Mucosa of stomach (tissue), 1 donor: ENCODE measurements at regions not wholly inside any gene's neighbourhood (a gene's known extent, or its start where the extent isn't known, plus 50 kb on each side); places are given as distances from the start of the nearest gene placed in this dataset.
"Not testable (repeated sequence)": the region's sequence is repeated elsewhere in the genome, so short reads cannot be mapped to it uniquely, and the experiment has no call there.

Experiments used
- H3K27me3 ChIP-seq: one replicate; pipeline ENCODE4 v1.7.0; 2013; ENCODE audit warnings: mild to moderate bottlenecking, low read length; ENCODE audit not compliant: control insufficient read depth, insufficient read depth
- H3K36me3 ChIP-seq: one replicate; pipeline ENCODE4 v1.7.0; 2013; ENCODE audit warnings: low read length; ENCODE audit not compliant: control insufficient read depth, insufficient read depth
- H3K4me1 ChIP-seq: one replicate; pipeline ENCODE4 v1.7.0; 2013; ENCODE audit warnings: mild to moderate bottlenecking, low read length; ENCODE audit not compliant: control insufficient read depth, insufficient read depth
- H3K4me3 ChIP-seq: one replicate; pipeline ENCODE4 v1.7.0; 2013; ENCODE audit warnings: low read length
- H3K9ac ChIP-seq: one replicate; pipeline ENCODE4 v1.7.0; 2013; ENCODE audit warnings: mild to moderate bottlenecking, low read length, moderate library complexity
- H3K9me3 ChIP-seq: one replicate; pipeline ENCODE4 v1.7.0; 2013; ENCODE audit warnings: mild to moderate bottlenecking, low read length, moderate library complexity; ENCODE audit not compliant: control insufficient read depth
- donor health status: Pancreatic carcinoma.

DNA sequence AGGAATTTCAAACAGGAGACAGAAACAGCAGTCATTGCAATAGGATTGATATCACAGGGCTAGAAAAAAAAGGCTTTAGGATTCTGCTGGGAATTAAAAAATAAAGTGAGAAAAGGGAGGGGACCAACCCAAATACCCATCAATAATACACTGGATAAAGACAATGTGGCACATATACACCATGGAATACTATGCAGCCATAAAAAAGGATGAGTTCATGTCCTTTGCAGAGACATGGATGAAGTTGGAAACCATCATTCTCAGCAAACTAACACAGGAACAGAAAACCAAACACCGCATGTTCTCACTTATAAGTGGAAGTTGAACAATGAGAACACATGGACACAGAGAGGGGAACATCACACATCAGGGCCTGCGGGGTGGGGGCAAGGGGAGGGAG is 86.9 kb upstream of the ODAD2 start:
- H3K4me3 ChIP-seq, H3K27me3 ChIP-seq, H3K9me3 ChIP-seq, H3K4me1 ChIP-seq, H3K36me3 ChIP-seq, H3K9ac ChIP-seq: not testable (repeated sequence)

DNA sequence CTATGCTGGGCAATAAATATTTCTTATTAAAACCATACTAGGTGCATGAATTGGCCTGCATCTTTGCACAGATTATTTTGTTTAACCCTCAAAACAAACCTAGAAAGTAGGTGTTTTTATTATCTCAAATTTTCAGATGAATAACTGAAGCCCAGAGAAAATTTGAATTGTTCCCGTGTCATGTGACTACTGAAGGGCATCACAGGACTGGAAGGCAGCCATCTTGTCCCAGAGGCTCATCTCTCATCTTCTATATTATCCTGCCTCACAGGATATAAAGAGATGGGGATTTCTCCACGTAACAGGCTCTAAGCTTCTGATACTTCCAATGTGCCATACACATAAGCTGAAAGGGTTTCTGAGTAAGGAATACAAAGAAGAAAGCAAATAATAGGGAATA is 84.0 kb upstream of the ODAD2 start:
- Histone ChIP-seq H3K4me1 (no peaks in the 10 kb centered on the region), H3K27me3 (no peaks in the 10 kb centered on the region), H3K9me3 (no peaks in the 10 kb centered on the region), H3K4me3 (no peak overlapping the region), H3K9ac (no peak overlapping the region), H3K36me3 (no peaks in the 10 kb centered on the region)

DNA sequence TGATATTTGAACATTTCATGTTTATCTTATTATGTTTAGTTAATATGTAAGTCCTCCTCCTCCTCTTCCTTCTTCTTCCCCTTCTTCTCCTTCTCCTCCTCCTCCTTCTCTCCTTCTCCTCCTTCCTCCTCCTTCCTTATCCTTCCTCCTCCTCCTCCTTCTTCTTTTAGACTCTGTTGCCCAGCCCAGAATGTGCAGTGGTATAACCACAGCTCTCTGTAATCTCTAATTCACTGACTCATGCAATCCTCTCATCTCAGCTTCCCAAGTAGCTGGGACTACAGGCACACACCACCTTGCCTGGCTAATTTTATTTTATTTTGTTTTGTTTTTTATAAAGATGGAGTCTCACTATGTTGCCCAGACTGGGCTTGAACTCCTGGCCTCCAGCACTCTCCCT is 83.4 kb upstream of the ODAD2 start:
- Histone ChIP-seq H3K9me3 (no peaks in the 10 kb centered on the region), H3K27me3 (no peaks in the 10 kb centered on the region), H3K4me1 (no peaks in the 10 kb centered on the region), H3K36me3 (no peaks in the 10 kb centered on the region), H3K9ac (no peak overlapping the region), H3K4me3 (no peak overlapping the region)

DNA sequence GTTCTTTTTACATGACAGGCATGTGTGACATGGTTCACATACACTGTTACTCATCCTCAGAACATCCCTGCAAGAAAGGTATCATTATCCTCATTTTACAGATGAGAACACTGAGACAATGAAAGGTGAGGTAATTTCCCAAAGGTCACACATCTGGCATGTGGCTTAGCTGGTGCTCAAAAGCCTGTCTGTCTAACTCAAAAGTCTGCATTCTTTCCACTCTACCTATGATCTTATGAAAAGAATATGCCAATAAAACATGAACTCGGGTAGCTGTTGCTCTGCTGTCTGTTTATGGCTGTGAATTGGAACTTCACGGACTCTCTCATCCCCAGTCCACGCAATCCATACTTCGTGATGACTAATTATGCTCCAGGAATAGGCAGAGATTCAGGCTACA is 79.0 kb upstream of the ODAD2 start:
- Histone ChIP-seq H3K27me3 (no peaks in the 10 kb centered on the region), H3K4me1 (no peaks in the 10 kb centered on the region), H3K36me3 (no peaks in the 10 kb centered on the region), H3K9ac (no peak overlapping the region), H3K4me3 (no peak overlapping the region), H3K9me3 (no peaks in the 10 kb centered on the region)

DNA sequence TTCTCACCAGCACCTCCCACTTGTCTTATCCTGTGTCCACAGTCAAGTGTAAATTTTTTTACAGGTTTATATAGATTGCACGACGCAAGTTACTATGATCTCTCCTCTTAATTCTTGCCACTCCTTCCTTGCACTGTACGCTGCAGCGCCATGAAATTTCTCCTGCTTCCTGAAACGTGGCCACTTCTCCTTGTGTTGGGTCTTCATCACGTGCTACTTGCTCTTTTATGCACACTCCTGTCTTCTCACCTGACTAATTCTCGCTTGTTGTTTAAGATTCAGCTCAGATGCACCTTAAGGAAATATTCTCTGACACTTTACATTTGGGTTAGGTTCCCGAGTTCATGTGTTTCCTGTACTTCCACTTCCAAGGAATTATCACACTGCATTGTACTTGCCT is 76.5 kb upstream of the ODAD2 start:
- no peak overlapping the region for H3K9ac ChIP-seq
- H3K27me3 ChIP-seq, result no peaks in the 10 kb centered on the region
- no peaks in the 10 kb centered on the region for H3K9me3 ChIP-seq
- no peaks in the 10 kb centered on the region for H3K4me1 ChIP-seq
- no peaks in the 10 kb centered on the region for H3K36me3 ChIP-seq
- H3K4me3 ChIP-seq, result no peak overlapping the region

DNA sequence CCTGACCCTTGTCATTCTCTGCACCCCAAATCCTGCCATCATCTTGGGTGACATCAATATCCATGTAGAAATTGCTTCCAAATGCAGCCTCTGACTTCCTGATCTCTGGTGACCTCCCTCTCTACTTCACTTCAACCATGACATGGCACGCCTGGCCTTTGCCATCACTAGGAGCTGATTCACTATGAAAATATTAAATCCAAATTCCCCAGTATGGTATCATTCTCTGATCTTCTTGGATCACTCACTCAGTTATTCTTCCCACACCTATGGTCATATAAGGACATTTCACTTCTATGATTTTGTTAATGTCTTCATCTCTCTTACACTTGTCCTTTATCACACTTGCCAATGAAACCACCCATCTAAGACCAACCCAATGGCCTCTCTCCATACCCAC is 73.7 kb upstream of the ODAD2 start:
- no peak overlapping the region for H3K4me3 ChIP-seq
- no peaks in the 10 kb centered on the region for H3K9me3 ChIP-seq
- no peaks in the 10 kb centered on the region for H3K27me3 ChIP-seq
- no peaks in the 10 kb centered on the region for H3K4me1 ChIP-seq
- no peak overlapping the region for H3K9ac ChIP-seq
- H3K36me3 ChIP-seq, result no peaks in the 10 kb centered on the region

DNA sequence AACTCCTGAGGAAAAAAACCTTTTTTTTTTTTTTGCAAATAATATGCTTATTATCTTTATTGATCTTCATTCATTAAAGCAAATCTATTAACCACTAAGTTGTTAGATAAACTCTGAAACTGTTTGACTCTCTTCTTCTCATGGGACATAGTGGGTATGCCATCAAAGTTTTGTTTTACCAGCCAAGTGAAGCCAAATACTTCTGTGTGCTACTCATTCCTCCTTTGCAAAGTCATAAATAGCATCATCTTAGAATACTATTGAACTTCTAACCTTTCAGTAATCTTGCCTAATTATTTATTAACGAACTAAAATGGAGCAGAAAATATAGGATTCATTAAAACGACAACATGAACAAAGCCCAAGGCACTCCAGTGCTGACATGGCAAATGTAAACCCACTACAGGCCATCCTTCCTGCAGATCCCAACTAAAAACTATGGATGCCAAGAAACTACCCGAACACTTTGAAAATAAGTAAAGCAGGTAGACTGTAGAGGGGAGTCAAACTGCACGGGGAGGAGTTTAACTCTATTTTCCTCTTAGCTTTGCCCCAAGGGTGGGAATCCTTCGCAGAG is 61.2 kb upstream of the ODAD2 start:
- H3K4me3 ChIP-seq, result no peak overlapping the region
- H3K27me3 ChIP-seq, result no peaks in the 10 kb centered on the region
- H3K36me3 ChIP-seq, result no peaks in the 10 kb centered on the region
- H3K9me3 ChIP-seq, result no peaks in the 10 kb centered on the region
- no peak overlapping the region for H3K9ac ChIP-seq
- no peaks in the 10 kb centered on the region for H3K4me1 ChIP-seq

DNA sequence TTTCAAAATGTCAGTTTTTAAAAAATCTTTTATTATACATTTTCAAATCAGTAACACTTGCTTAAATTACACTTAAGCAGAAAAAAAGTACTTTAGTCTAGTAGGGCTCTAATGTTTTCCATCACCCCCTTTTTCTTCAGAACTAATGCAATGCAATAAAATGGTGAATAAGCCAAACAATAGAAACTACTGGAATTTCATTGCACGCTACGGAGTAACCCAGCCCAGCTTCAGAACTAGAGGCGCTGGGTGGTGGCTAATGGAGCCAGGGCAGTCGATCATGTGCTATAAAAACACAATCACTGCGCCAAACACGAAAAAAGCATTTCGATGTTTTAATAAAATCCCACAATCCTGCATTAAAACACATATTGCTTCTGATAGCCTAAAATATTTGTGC is 59.9 kb upstream of the ODAD2 start:
- H3K27me3 ChIP-seq, result no peaks in the 10 kb centered on the region
- no peak overlapping the region for H3K9ac ChIP-seq
- H3K4me3 ChIP-seq, result no peak overlapping the region
- H3K9me3 ChIP-seq, result no peaks in the 10 kb centered on the region
- H3K4me1 ChIP-seq, result no peaks in the 10 kb centered on the region
- H3K36me3 ChIP-seq, result no peaks in the 10 kb centered on the region

DNA sequence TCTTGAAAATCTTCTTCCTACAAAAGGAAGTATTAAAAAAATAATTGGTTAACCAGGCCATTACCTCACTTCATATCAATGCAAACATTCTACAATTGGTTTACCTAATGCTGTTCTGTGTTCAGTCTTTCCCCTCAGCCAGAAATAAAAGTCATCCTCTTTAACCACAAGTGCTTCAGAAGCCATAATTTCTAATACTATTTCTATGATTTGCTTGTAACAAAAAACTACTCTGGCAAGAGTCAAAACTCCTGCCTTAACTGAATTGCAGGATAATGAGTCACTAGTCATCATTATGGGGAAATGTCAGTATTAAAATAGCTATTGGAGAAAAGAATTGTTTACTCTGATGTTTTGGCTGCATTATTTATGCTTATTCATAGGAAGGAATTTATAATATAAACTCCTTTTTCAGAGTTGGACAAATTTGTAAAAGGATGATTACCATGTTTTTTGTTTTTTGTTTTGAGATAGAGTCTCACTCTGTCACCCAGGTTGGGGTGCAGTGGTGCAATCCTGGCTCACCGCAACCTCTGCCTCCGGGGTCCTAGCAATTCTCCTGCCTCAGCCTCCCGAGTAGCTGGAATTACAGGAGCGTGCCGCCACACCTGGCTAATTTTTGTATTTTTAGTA is 55.5 kb upstream of the ODAD2 start:
- no peak overlapping the region for H3K4me3 ChIP-seq
- H3K9me3 ChIP-seq, result no peaks in the 10 kb centered on the region
- no peak overlapping the region for H3K9ac ChIP-seq
- H3K36me3 ChIP-seq, result no peaks in the 10 kb centered on the region
- H3K27me3 ChIP-seq, result no peaks in the 10 kb centered on the region
- H3K4me1 ChIP-seq, result no peaks in the 10 kb centered on the region

DNA sequence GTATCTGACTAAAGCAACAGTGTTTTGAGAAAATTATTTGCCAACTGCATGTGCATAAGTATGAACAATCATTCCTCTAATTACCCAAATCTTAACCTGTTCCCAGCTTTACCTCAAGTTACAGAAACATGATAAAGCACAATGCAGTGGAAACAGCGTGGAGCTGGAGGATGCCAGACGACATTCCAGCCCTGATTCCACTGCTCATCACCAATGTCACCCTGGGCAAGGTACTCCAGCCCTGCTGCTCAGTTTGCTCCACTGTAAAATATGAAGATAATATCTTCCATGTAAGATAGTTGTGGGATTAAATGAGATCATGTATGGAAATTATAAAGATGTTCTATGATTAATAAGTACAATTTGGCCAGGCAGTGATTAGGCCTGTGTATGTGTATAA is 50.4 kb upstream of the ODAD2 start:
- H3K27me3 ChIP-seq, result no peaks in the 10 kb centered on the region
- no peaks in the 10 kb centered on the region for H3K36me3 ChIP-seq
- H3K9me3 ChIP-seq, result no peaks in the 10 kb centered on the region
- no peaks in the 10 kb centered on the region for H3K4me1 ChIP-seq
- H3K9ac ChIP-seq, result no peak overlapping the region
- H3K4me3 ChIP-seq, result no peak overlapping the region
